HEK293T (cell line): ENCODE measurements at regions not wholly inside any gene's neighbourhood (a gene's known extent, or its start where the extent isn't known, plus 50 kb on each side); places are given as distances from the start of the nearest gene placed in this dataset.

Experiments
- ARNT ChIP-seq: fragments of 450-650 bp; IDR thresholded peaks from 2 replicates; pipeline ENCODE4 v1.6.1; 2017; ENCODE audit warnings: mild to moderate bottlenecking
- BHLHE40 ChIP-seq: fragments of 450-650 bp; IDR thresholded peaks from 2 replicates; pipeline ENCODE4 v1.6.1; 2016; ENCODE audit warnings: mild to moderate bottlenecking, moderate library complexity, borderline replicate concordance
- ELF4 ChIP-seq: fragments of 450-650 bp; IDR thresholded peaks from 2 replicates; pipeline ENCODE4 v1.6.1; 2017; ENCODE audit warnings: antibody characterized with exemption
- FOXA1 ChIP-seq: fragments of 450-650 bp; IDR thresholded peaks from 2 replicates; pipeline ENCODE4 v1.6.1; 2016; ENCODE audit warnings: mild to moderate bottlenecking
- FOXM1 ChIP-seq: fragments of 450-650 bp; IDR thresholded peaks from 2 replicates; pipeline ENCODE4 v1.6.1; 2017; ENCODE audit warnings: mild to moderate bottlenecking, borderline replicate concordance
- L3MBTL2 ChIP-seq: fragments of 450-650 bp; conservative IDR thresholded peaks from 2 replicates; pipeline ENCODE4 v1.6.1; 2016; ENCODE audit warnings: mild to moderate bottlenecking
- NFRKB ChIP-seq: fragments of 450-650 bp; IDR thresholded peaks from 2 replicates; pipeline ENCODE4 v1.6.1; 2016; ENCODE audit warnings: mild to moderate bottlenecking, moderate library complexity
- SUZ12 ChIP-seq: fragments of 450-650 bp; IDR thresholded peaks from 2 replicates; pipeline ENCODE4 v1.6.1; 2016; ENCODE audit warnings: mild to moderate bottlenecking
- TARDBP ChIP-seq: fragments of 450-650 bp; IDR thresholded peaks from 2 replicates; pipeline ENCODE4 v1.6.1; 2016

DNA sequence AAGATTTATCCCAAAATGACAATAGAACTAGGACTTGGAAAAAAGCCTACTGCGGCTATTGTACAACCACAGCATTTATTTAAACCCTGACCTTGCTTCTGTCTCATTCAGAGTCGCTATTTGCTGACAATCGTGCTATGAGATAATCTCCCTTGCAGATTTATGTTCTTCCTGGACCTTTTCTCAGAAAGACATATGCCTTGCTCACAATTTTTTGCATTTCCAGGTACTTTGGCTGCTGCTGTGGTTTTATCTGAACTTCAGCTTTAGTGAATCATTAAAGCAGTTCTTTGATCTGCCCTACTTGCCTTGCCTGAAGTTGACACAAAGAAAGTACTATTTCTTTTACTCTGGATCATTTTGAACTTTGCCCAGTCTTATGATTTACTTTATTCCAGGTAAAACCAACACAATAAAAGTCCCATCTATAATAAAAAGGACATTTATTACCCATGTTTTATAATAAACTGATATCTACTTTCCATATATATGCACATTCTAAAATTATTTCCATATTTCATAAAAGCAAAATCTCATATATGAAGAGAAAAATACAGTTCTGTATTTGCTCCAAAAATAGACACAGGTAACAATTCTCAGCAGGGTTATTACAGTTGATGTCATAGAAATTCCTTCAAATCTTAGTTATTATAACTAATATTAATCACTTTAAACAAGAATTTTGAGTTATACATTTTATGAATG is 63.4 kb upstream of the CARD18 start:
- TF ChIP-seq ELF4, result no peak
- TF ChIP-seq L3MBTL2, result no peak
- TF ChIP-seq FOXA1, result no peak
- TF ChIP-seq FOXM1, result no peak
- no peak for TF ChIP-seq SUZ12
- no peak for TF ChIP-seq TARDBP
- no peak for TF ChIP-seq ARNT
- TF ChIP-seq BHLHE40, result no peak
- TF ChIP-seq NFRKB, result no peak
